GM23338 (cell line): ENCODE measurements at regions not wholly inside any gene's neighbourhood (a gene's known extent, or its start where the extent isn't known, plus 50 kb on each side); places are given as distances from the start of the nearest gene placed in this dataset.

Experiments
- ATAC-seq: fragments of 200-7000 bp; cut with Tn5 transposase; 3 replicates; pipeline ENCODE4 v1.9.1; 2020
- DNase-seq: peaks from one replicate; pipeline ENCODE4 v3.0.0-alpha.2; 2015; ENCODE audit warnings: low spot score
- H2AFZ ChIP-seq: fragments of 200-600 bp; sonication (generic); 2 replicates; pipeline ENCODE4 v1.8.0; 2016; ENCODE audit warnings: antibody characterized with exemption, mild to moderate bottlenecking, moderate library complexity
- H3F3A ChIP-seq: fragments of 200-600 bp; sonication (generic); replicated peaks from 2 replicates; pipeline ENCODE4 v1.8.0; 2017; ENCODE audit warnings: antibody characterized with exemption, mixed run types, low read depth
- H3K27ac ChIP-seq: fragments of 200-600 bp; sonication (generic); 2 replicates; pipeline ENCODE4 v1.6.1; 2016; ENCODE audit warnings: low read depth
- H3K27me3 ChIP-seq: fragments of 200-600 bp; sonication (generic); 2 replicates; pipeline ENCODE4 v1.8.0; 2016; ENCODE audit warnings: mild to moderate bottlenecking, mixed run types, moderate library complexity; ENCODE audit not compliant: insufficient read depth
- H3K36me3 ChIP-seq: fragments of 200-600 bp; sonication (generic); 2 replicates; pipeline ENCODE4 v1.8.0; 2016; ENCODE audit warnings: mild to moderate bottlenecking; ENCODE audit not compliant: insufficient read depth
- H3K4me1 ChIP-seq: fragments of 200-600 bp; sonication (generic); 2 replicates; pipeline ENCODE4 v1.8.0; 2016; ENCODE audit warnings: mild to moderate bottlenecking, moderate library complexity; ENCODE audit not compliant: insufficient read depth
- H3K4me2 ChIP-seq: fragments of 200-600 bp; sonication (generic); 2 replicates; pipeline ENCODE4 v1.7.1; 2017; ENCODE audit warnings: mixed run types
- H3K4me3 ChIP-seq: fragments of 200-600 bp; sonication (generic); 2 replicates; pipeline ENCODE4 v1.6.1; 2016; ENCODE audit warnings: mixed run types
- H3K79me2 ChIP-seq: fragments of 200-600 bp; sonication (generic); replicated peaks from 2 replicates; pipeline ENCODE4 v1.8.0; 2017; ENCODE audit warnings: mild to moderate bottlenecking; ENCODE audit not compliant: insufficient read depth
- H3K9me2 ChIP-seq: fragments of 200-600 bp; sonication (generic); 2 replicates; pipeline ENCODE4 v1.8.0; 2017; ENCODE audit not compliant: insufficient read depth
- H4K20me1 ChIP-seq: fragments of 200-600 bp; sonication (generic); replicated peaks from 2 replicates; pipeline ENCODE4 v1.8.0; 2017; ENCODE audit warnings: mild to moderate bottlenecking; ENCODE audit not compliant: insufficient read depth
- H3K27ac Mint-ChIP-seq: 2 replicates; pipeline ENCODE4 v1.8.0; 2020; ENCODE audit warnings: inconsistent platforms, mild to moderate bottlenecking, moderate library complexity, mixed read lengths
- H3K27me3 Mint-ChIP-seq: 3 replicates; pipeline ENCODE4 v1.8.0; 2022; ENCODE audit warnings: low read depth, mild to moderate bottlenecking, moderate library complexity, mixed read lengths, inconsistent platforms; ENCODE audit not compliant: insufficient read depth, poor library complexity
- H3K36me3 Mint-ChIP-seq: 3 replicates; pipeline ENCODE4 v1.8.0; 2021; ENCODE audit warnings: low read depth, mild to moderate bottlenecking, inconsistent platforms, moderate library complexity, mixed read lengths
- H3K4me1 Mint-ChIP-seq: 3 replicates; pipeline ENCODE4 v1.8.0; 2020; ENCODE audit warnings: mild to moderate bottlenecking, inconsistent platforms, mixed read lengths
- H3K4me3 Mint-ChIP-seq: 3 replicates; pipeline ENCODE4 v1.8.0; 2021; ENCODE audit warnings: moderate library complexity, mild to moderate bottlenecking, inconsistent platforms, mixed read lengths
- H3K9me3 Mint-ChIP-seq: 3 replicates; pipeline ENCODE4 v1.8.0; 2020; ENCODE audit warnings: moderate library complexity, mild to moderate bottlenecking, inconsistent platforms, mixed read lengths
- CREB1 ChIP-seq: fragments of 250-450 bp; sonication (Bioruptor Pico); IDR thresholded peaks from 2 replicates; pipeline ENCODE4 v1.5.0; 2020; ENCODE audit warnings: low read depth, mild to moderate bottlenecking, moderate library complexity
- CTCF ChIP-seq, 2 experiments: fragments of 200-600 bp in 1 of 2; sonication (generic) in 1 of 2; conservative IDR thresholded peaks; 2 replicates each; pipeline versions ENCODE4 v1.5.1 to v1.6.1; 2016 to 2017; ENCODE audit warnings: antibody characterized with exemption in 2 of 2, low read depth in 2 of 2, mild to moderate bottlenecking in 2 of 2, moderate library complexity in 1 of 2
- EZH2 ChIP-seq: fragments of 200-600 bp; sonication (generic); IDR thresholded peaks from one replicate; pipeline ENCODE4 v1.8.0; 2017; ENCODE audit warnings: antibody characterized with exemption, mild to moderate bottlenecking, low read depth; ENCODE audit not compliant: unreplicated experiment
- EZH2phosphoT487 ChIP-seq: fragments of 200-600 bp; sonication (generic); IDR thresholded peaks from one replicate; pipeline ENCODE4 v1.8.1; 2018; ENCODE audit warnings: antibody characterized with exemption; ENCODE audit not compliant: unreplicated experiment
- JUNB ChIP-seq: IDR thresholded peaks from one replicate; pipeline ENCODE4 v1.6.1; 2016; ENCODE audit warnings: antibody characterized with exemption; ENCODE audit not compliant: unreplicated experiment
- NANOG ChIP-seq: IDR thresholded peaks from 2 replicates; pipeline ENCODE4 v1.6.1; 2016; ENCODE audit warnings: antibody characterized with exemption, borderline replicate concordance
- POLR2AphosphoS5 ChIP-seq: IDR thresholded peaks from 2 replicates; pipeline ENCODE4 v1.6.1; 2016; ENCODE audit warnings: antibody characterized with exemption, low read depth
- REST ChIP-seq: IDR thresholded peaks from one replicate; pipeline ENCODE4 v1.6.1; 2018; ENCODE audit warnings: antibody characterized with exemption; ENCODE audit not compliant: unreplicated experiment
- STAT1 ChIP-seq: IDR thresholded peaks from one replicate; pipeline ENCODE4 v1.6.1; 2016; ENCODE audit warnings: antibody characterized with exemption; ENCODE audit not compliant: unreplicated experiment
- ZNF114 ChIP-seq: fragments of 250-450 bp; sonication (Bioruptor Pico); IDR thresholded peaks from 2 replicates; pipeline ENCODE4 v1.5.0; 2020; ENCODE audit warnings: mild to moderate bottlenecking, moderate library complexity
- ZNF331 ChIP-seq: fragments of 250-450 bp; sonication (Bioruptor Pico); IDR thresholded peaks from 2 replicates; pipeline ENCODE4 v1.5.0; 2020; ENCODE audit warnings: low read depth, mild to moderate bottlenecking, moderate library complexity

- TF ChIP-seq CTCF (conservative IDR thresholded peaks at IDR 0.05; ENCODE audit: low read depth in 2 of 2): no peak
- no peak for TF ChIP-seq ZNF114 (CRISPR knock-in tag)
- no peak for TF ChIP-seq REST
- no peak for TF ChIP-seq STAT1
- no peak for TF ChIP-seq ZNF331 (CRISPR knock-in tag)
- TF ChIP-seq POLR2AphosphoS5: no peak
- TF ChIP-seq EZH2: no peak
- TF ChIP-seq JUNB: no peak
- TF ChIP-seq CREB1 (CRISPR knock-in tag): no peak
Measured at GRCh38 chr2:20141056-20141762, 83.7 kb downstream of the SDC1 start (continued).

- H3K9me3 Mint-ChIP-seq: no peaks in the 10 kb centered on the region
- no peak for TF ChIP-seq POLR2AphosphoS5
- TF ChIP-seq REST: no peak
- TF ChIP-seq EZH2: no peak
- TF ChIP-seq EZH2phosphoT487: no peak
- TF ChIP-seq NANOG: no peak
- no peak for TF ChIP-seq ZNF331 (CRISPR knock-in tag)
- no peak for TF ChIP-seq ZNF114 (CRISPR knock-in tag)
- no peak for TF ChIP-seq JUNB
Measured at GRCh38 chr2:20140321-20141055, 84.4 kb downstream of the SDC1 start.

More at GRCh38 chr2:20140321-20141055, 84.4 kb downstream of the SDC1 start:
- Histone ChIP-seq H3K4me1 (peaks cover 15% of the 10 kb centered on the region; the same call in 1 of the 2 replicates), H4K20me1 (no peaks in the 10 kb centered on the region), H3K9me2 (no peaks in the 10 kb centered on the region), H3K4me3 (no peak overlapping the region), H3F3A (no peaks in the 10 kb centered on the region), H2AFZ (peak overlapping the region; percentile 56), H3K79me2 (no peaks in the 10 kb centered on the region), H3K27ac (no peak overlapping the region), H3K36me3 (no peaks in the 10 kb centered on the region), H3K27me3 (no peaks in the 10 kb centered on the region), H3K4me2 (no peak overlapping the region)
- Mint-ChIP-seq H3K4me1 (peaks cover 29% of the 10 kb centered on the region), H3K36me3 (no peaks in the 10 kb centered on the region), H3K27ac (0 out of 2 replicates have a peak overlapping the region, but pooled peaks have one; percentile 63), H3K27me3 (peaks cover 23% of the 10 kb centered on the region), H3K4me3 (no peak overlapping the region)
- ATAC-seq (no peak), DNase-seq (no peak)
